Endothelial cell of umbilical vein (primary cell): ENCODE measurements at regions not wholly inside any gene's neighbourhood (a gene's known extent, or its start where the extent isn't known, plus 50 kb on each side); places are given as distances from the start of the nearest gene placed in this dataset.

Experiments
- BruUV-seq: library from RNA; stranded (reverse); fragments of 400-500 nt; replicated peaks from 2 replicates; lab custom pipeline; 2021; lab: Mats Ljungman, UMichigan
- CTCF ChIA-PET: fragments of 300-600, 350-600 bp; sonication (Branson Sonifier 250); formaldehyde crosslinking; loops from one replicate; lab custom pipeline; 2021; ENCODE audit warnings: antibody characterized with exemption, inconsistent platforms; lab: Charles Lee
- POLR2A ChIA-PET: fragments of 300-600, 350-600 bp; sonication (Branson Sonifier 250); formaldehyde crosslinking; loops from one replicate; lab custom pipeline; 2021; ENCODE audit warnings: antibody characterized with exemption, inconsistent platforms; lab: Charles Lee
- DNase-seq: peaks from one replicate; pipeline ENCODE4 v3.0.0-alpha.2; 2011; ENCODE audit warnings: low read depth, low spot score
- FAIRE-seq: peaks from 2 replicates; lab custom pipeline; 2011; peaks lifted over from hg19 to GRCh38; lab: Jason Lieb, UNC
- H2AFZ ChIP-seq: 2 replicates; pipeline ENCODE4 v1.6.0; 2012; ENCODE audit warnings: low read depth, low read length, control low read depth, inconsistent platforms
- H3K27ac ChIP-seq: 2 replicates; pipeline ENCODE4 v1.5.1; 2011; ENCODE audit warnings: low read depth, mild to moderate bottlenecking, control low read depth, low read length, moderate library complexity; ENCODE audit not compliant: insufficient read depth
- H3K27me3 ChIP-seq, 2 experiments: 2 replicates each; pipeline versions ENCODE4 v1.6.0 to v1.6.1; 2011; ENCODE audit warnings: low read length in 2 of 2, mixed read lengths in 1 of 2; ENCODE audit not compliant: control insufficient read depth in 2 of 2, insufficient read depth in 2 of 2
- H3K36me3 ChIP-seq, 2 experiments: 2 replicates in 1 of 2; 3 replicates in 1 of 2; pipeline ENCODE4 v1.5.1; 2011; ENCODE audit warnings: low read length in 2 of 2, mild to moderate bottlenecking in 1 of 2, moderate library complexity in 1 of 2; ENCODE audit not compliant: control insufficient read depth in 2 of 2, insufficient read depth in 2 of 2; ENCODE audit errors: extremely low read depth in 1 of 2
- H3K4me1 ChIP-seq: 3 replicates; pipeline ENCODE4 v1.5.1; 2011; ENCODE audit warnings: mild to moderate bottlenecking, low read length; ENCODE audit not compliant: control insufficient read depth, insufficient read depth; ENCODE audit errors: extremely low read depth
- H3K4me2 ChIP-seq: 2 replicates; pipeline ENCODE4 v1.6.1; 2011; ENCODE audit warnings: low read length, control low read depth, mixed read lengths; ENCODE audit not compliant: insufficient read depth
- H3K4me3 ChIP-seq, 3 experiments: fragments of 200-600 bp in 1 of 3; sonication (generic), shearing (Covaris generic) in 1 of 3; replicated peaks in 1 of 3; 2 replicates each; pipeline ENCODE4 v1.5.1; 2011 to 2016; ENCODE audit warnings: control low read depth in 3 of 3, low read length in 3 of 3, mild to moderate bottlenecking in 2 of 3, inconsistent platforms in 1 of 3, low read depth in 1 of 3, moderate library complexity in 1 of 3; ENCODE audit not compliant: insufficient read depth in 1 of 3
- H3K79me2 ChIP-seq: 2 replicates; pipeline ENCODE4 v1.6.0; 2012; ENCODE audit warnings: low read length, inconsistent platforms; ENCODE audit not compliant: control insufficient read depth, insufficient read depth
- H3K9ac ChIP-seq: replicated peaks from 2 replicates; pipeline ENCODE3; 2011; ENCODE audit warnings: low read length, control low read depth; ENCODE audit not compliant: insufficient read depth; ENCODE audit errors: extremely low read depth
- H3K9me1 ChIP-seq: replicated peaks from 3 replicates; pipeline ENCODE4 v1.6.0; 2011; ENCODE audit warnings: mild to moderate bottlenecking, low read length; ENCODE audit not compliant: control insufficient read depth, insufficient read depth; ENCODE audit errors: extremely low read depth
- H3K9me3 ChIP-seq: replicated peaks from 2 replicates; pipeline ENCODE4 v1.5.1; 2012; ENCODE audit warnings: low read length, inconsistent platforms; ENCODE audit not compliant: control insufficient read depth, insufficient read depth
- H4K20me1 ChIP-seq: replicated peaks from 2 replicates; pipeline ENCODE3; 2011; ENCODE audit warnings: mild to moderate bottlenecking, low read length; ENCODE audit not compliant: control insufficient read depth, insufficient read depth; ENCODE audit errors: extremely low read depth
- EZH2 ChIP-seq: IDR thresholded peaks from 2 replicates; pipeline ENCODE4 v1.6.1; 2012; ENCODE audit warnings: borderline replicate concordance, low read depth, mild to moderate bottlenecking, moderate library complexity, low read length, inconsistent platforms; ENCODE audit not compliant: severe bottlenecking
- FOS ChIP-seq: IDR thresholded peaks from 2 replicates; pipeline ENCODE4 v1.6.1; 2011; ENCODE audit warnings: mild to moderate bottlenecking, low read length, moderate library complexity, borderline replicate concordance; ENCODE audit not compliant: insufficient read depth
- GATA2 ChIP-seq: IDR thresholded peaks from 2 replicates; pipeline ENCODE4 v1.7.0; 2011; ENCODE audit warnings: low read depth, mild to moderate bottlenecking, moderate library complexity, mixed read lengths, low read length; ENCODE audit not compliant: insufficient read length, insufficient read depth
- JUN ChIP-seq: IDR thresholded peaks from 2 replicates; pipeline ENCODE4 v1.6.1; 2011; ENCODE audit warnings: borderline replicate concordance, low read depth; ENCODE audit not compliant: insufficient read length, insufficient read depth
- MYC ChIP-seq: IDR thresholded peaks from one replicate; pipeline ENCODE4 v1.6.1; 2011; ENCODE audit warnings: mild to moderate bottlenecking, low read depth, low read length
- POLR2A ChIP-seq: IDR thresholded peaks from 2 replicates; pipeline ENCODE4 v1.6.1; 2012; ENCODE audit warnings: low read depth, mild to moderate bottlenecking, control low read depth, low read length
- POLR2AphosphoS5 ChIP-seq: IDR thresholded peaks from 2 replicates; pipeline ENCODE4 v1.6.1; 2012; ENCODE audit warnings: low read depth, mild to moderate bottlenecking, control low read depth, low read length, moderate library complexity; ENCODE audit not compliant: insufficient read depth
- dilution Hi-C: fragments of 300-500 bp; cut with MboI; formaldehyde crosslinking; loops from one replicate; pipeline ENCODE4 v1.15.0; 2019; ENCODE audit warnings: low sequenced_read_pairs; ENCODE audit not compliant: extremely low pct_ligation_motif_present
- intact Hi-C: fragments of 100-400 bp; cut with micrococcal nuclease; formaldehyde crosslinking; loops from one replicate; pipeline ENCODE4 v1.10.0; 2022
- TF ChIP-seq, protein P1 (sequence below): IDR thresholded peaks from 2 replicates; pipeline ENCODE4 v1.6.1; 2011; ENCODE audit not compliant: insufficient read depth, insufficient read length
- TF ChIP-seq, protein P2 (sequence below), 2 donors: IDR thresholded peaks; 1 replicate in 1 of 2; 2 replicates in 1 of 2; pipeline ENCODE4 v1.5.1; 2011; ENCODE audit warnings: low read length in 2 of 2, mild to moderate bottlenecking in 2 of 2, moderate library complexity in 2 of 2, control low read depth in 1 of 2, inconsistent platforms in 1 of 2, low read depth in 1 of 2; ENCODE audit not compliant: insufficient read depth in 1 of 2; ENCODE audit errors: extremely low read depth in 1 of 2

DNA sequence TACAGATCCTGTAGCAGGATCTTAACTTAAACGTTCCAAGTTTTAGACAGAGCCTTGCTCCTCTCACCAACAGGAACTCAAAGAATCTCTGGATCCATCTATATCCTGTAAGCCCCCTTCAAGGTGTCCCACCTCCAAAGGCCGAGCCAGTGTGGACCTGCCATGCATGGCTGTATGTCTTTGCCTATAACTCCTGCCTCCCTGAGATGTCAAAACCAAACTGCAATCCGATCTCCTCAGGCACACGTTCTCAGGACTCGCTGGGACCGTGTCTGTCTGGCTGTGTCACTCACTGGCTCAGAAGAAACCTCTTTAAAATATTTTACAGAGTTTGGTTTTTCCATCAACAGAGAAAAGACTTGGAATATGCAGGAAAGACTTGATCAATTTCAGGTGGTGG is 51.4 kb upstream of the FAM20C start:
- Histone ChIP-seq H3K79me2 (no peaks in the 10 kb centered on the region), H3K4me2 (no peak overlapping the region), H3K36me3 (no peaks in the 10 kb centered on the region), H3K9me3 (no peaks in the 10 kb centered on the region), H2AFZ (no peak overlapping the region), H3K4me3 (no peak overlapping the region), H3K4me1 (no peaks in the 10 kb centered on the region), H3K9me1 (no peaks in the 10 kb centered on the region), H3K27ac (no peak overlapping the region), H4K20me1 (no peaks in the 10 kb centered on the region), H3K27me3 (peaks cover 2 to 4% of the 10 kb centered on the region in 2 experiments), H3K9ac (no peak overlapping the region)
- BruUV-seq, result no TSS peak
- TF ChIP-seq, protein P1, sequence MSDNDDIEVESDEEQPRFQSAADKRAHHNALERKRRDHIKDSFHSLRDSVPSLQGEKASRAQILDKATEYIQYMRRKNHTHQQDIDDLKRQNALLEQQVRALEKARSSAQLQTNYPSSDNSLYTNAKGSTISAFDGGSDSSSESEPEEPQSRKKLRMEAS, result no peak
- TF ChIP-seq FOS, result no peak
- TF ChIP-seq POLR2AphosphoS5, result no peak
- no peak for TF ChIP-seq EZH2
- no peak for TF ChIP-seq POLR2A
- TF ChIP-seq MYC, result no peak
- no peak for TF ChIP-seq GATA2
- TF ChIP-seq JUN, result no peak
- FAIRE-seq (no peak), DNase-seq (no peak)
- dilution Hi-C loops, result no loop called here
- CTCF ChIA-PET, result no interaction called here
- intact Hi-C loops, result no loop called here
- POLR2A ChIA-PET, result no interaction called here

DNA sequence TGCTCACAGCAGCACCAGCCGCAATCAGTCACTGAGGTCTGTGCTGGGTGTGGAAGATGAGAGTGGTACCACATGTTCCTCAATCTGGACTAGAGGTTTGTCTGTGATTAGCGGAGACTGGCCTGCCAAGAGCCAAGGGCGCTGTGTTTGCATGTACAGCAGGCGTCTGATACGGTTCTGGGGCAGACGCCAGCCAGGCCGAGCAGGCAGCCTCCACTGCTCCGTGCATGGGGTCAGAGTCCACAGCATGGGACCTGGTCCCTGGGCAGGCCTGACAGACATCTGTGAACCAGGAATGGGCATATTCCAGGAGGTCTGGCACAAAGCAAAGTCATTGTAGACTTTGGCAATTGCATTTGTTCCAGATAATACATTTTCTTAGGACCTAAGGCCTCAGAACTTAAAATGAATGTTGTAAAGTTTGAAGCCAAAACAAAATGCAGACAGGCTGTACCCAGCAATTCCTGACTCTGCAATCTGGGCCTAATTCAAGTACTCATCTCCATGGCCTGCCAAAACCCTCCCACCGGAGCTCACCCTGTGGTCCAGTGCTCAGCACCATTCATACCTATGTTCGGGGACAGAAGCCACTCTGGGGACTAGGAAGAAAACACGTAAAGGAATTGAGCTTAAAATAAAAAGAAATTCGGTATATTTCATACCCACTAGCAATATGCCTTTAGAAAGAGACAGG is 50.0 kb upstream of the FAM20C start:
- Histone ChIP-seq H3K4me3 (no peak overlapping the region), H2AFZ (no peak overlapping the region), H3K4me2 (no peak overlapping the region), H4K20me1 (no peaks in the 10 kb centered on the region), H3K27ac (no peak overlapping the region), H3K9ac (no peak overlapping the region), H3K9me1 (no peaks in the 10 kb centered on the region), H3K9me3 (no peaks in the 10 kb centered on the region), H3K27me3 (no peaks in the 10 kb centered on the region), H3K36me3 (no peaks in the 10 kb centered on the region), H3K4me1 (no peaks in the 10 kb centered on the region), H3K79me2 (no peaks in the 10 kb centered on the region)
- DNase-seq (no peak), FAIRE-seq (no peak)
- BruUV-seq, result no TSS peak
- TF ChIP-seq JUN, result no peak
- TF ChIP-seq GATA2, result no peak
- no peak for TF ChIP-seq POLR2AphosphoS5
- TF ChIP-seq, protein P2, sequence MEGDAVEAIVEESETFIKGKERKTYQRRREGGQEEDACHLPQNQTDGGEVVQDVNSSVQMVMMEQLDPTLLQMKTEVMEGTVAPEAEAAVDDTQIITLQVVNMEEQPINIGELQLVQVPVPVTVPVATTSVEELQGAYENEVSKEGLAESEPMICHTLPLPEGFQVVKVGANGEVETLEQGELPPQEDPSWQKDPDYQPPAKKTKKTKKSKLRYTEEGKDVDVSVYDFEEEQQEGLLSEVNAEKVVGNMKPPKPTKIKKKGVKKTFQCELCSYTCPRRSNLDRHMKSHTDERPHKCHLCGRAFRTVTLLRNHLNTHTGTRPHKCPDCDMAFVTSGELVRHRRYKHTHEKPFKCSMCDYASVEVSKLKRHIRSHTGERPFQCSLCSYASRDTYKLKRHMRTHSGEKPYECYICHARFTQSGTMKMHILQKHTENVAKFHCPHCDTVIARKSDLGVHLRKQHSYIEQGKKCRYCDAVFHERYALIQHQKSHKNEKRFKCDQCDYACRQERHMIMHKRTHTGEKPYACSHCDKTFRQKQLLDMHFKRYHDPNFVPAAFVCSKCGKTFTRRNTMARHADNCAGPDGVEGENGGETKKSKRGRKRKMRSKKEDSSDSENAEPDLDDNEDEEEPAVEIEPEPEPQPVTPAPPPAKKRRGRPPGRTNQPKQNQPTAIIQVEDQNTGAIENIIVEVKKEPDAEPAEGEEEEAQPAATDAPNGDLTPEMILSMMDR (IDR thresholded peaks at IDR 0.05; ENCODE audit: extremely low read depth in 1 of 2, insufficient read depth in 1 of 2, low read depth in 1 of 2, low read length in 2 of 2), result no peak
- TF ChIP-seq MYC, result no peak
- no peak for TF ChIP-seq EZH2
- TF ChIP-seq, protein P1, result no peak
- POLR2A ChIA-PET, result no interaction called here
- CTCF ChIA-PET, result no interaction called here
- dilution Hi-C loops, result no loop called here
- intact Hi-C loops, result no loop called here
